Stomach (tissue), 8 donors: ENCODE measurements at regions not wholly inside any gene's neighbourhood (a gene's known extent, or its start where the extent isn't known, plus 50 kb on each side); places are given as distances from the start of the nearest gene placed in this dataset.

Experiments used
- DNase-seq, 2 donors: peaks; one replicate each; pipeline versions ENCODE4 v3.0.0 to v3.0.0-alpha.2; 2013 to 2019
- H3K27ac ChIP-seq, 5 donors: fragments of 200-600 bp in 4 of 5; sonication (generic) in 4 of 5; one replicate each; pipeline ENCODE4 v1.5.1; 2013 to 2019; ENCODE audit warnings: mild to moderate bottlenecking in 1 of 5, moderate library complexity in 1 of 5
- H3K27me3 ChIP-seq, 3 donors: fragments of 200-600 bp; sonication (generic); one replicate each; pipeline ENCODE4 v1.5.1; 2017 to 2019; ENCODE audit warnings: mixed run types in 1 of 3
- H3K36me3 ChIP-seq, 4 donors: fragments of 200-600 bp; sonication (generic); 1 replicate in 3 of 4; 2 replicates in 1 of 4; pipeline ENCODE4 v1.5.1; 2016 to 2019
- H3K4me1 ChIP-seq, 4 donors: fragments of 200-600 bp; sonication (generic); one replicate each; pipeline ENCODE4 v1.5.1; 2016 to 2019
- H3K4me3 ChIP-seq, 4 donors: fragments of 200-600 bp; sonication (generic) in 3 of 4; one replicate each; pipeline ENCODE4 v1.5.1; 2016 to 2019; ENCODE audit warnings: mild to moderate bottlenecking in 1 of 4
- H3K9me3 ChIP-seq, 4 donors: fragments of 200-600 bp; sonication (generic); one replicate each; pipeline ENCODE4 v1.5.1; 2016 to 2019
- EP300 ChIP-seq: sonication (generic); formaldehyde crosslinking; IDR thresholded peaks from one replicate; pipeline ENCODE4 v1.6.1; 2017; ENCODE audit warnings: antibody characterized with exemption
- POLR2A ChIP-seq, 4 donors: fragments of 450-650 bp; IDR thresholded peaks; one replicate each; pipeline ENCODE4 v1.6.1; 2016; ENCODE audit warnings: antibody characterized with exemption in 4 of 4, control low read depth in 2 of 4, mild to moderate bottlenecking in 1 of 4, moderate library complexity in 1 of 4
- POLR2AphosphoS5 ChIP-seq, 3 donors: sonication (generic); formaldehyde crosslinking; IDR thresholded peaks; one replicate each; pipeline ENCODE4 v1.6.1; 2016; ENCODE audit warnings: antibody characterized with exemption in 3 of 3
- WGBS, 5 donors: extraction: QIAGEN DNeasy Blood & Tissue Kit in 3 of 5; methylation state at CpG; one replicate each; pipeline versions ENCODE4 v1.1.5 to v1.1.7; 2013 to 2018; 5-methylcytosine and 5-hydroxymethylcytosine counted together
- intact Hi-C: fragments of 100-400 bp; cut with DNase I; formaldehyde crosslinking; loops from one replicate; pipeline ENCODE4 v1.15.1; 2023; ENCODE audit warnings: low total_unique reads
- TF ChIP-seq, protein P1 (sequence below), 7 experiments: fragments of 450-650 bp in 4 of 7; fragments of 200-600 bp in 3 of 7; sonication (generic) in 3 of 7; IDR thresholded peaks; one replicate each; pipeline ENCODE4 v1.5.1; 2016 to 2019; ENCODE audit warnings: antibody characterized with exemption in 7 of 7, control low read depth in 2 of 7, mild to moderate bottlenecking in 1 of 7
- donor health status: healthy with polysubstance abuse.
- donor health status: Bipolar disorder and iron deficiency.
- donor health status: healthy.

DNA sequence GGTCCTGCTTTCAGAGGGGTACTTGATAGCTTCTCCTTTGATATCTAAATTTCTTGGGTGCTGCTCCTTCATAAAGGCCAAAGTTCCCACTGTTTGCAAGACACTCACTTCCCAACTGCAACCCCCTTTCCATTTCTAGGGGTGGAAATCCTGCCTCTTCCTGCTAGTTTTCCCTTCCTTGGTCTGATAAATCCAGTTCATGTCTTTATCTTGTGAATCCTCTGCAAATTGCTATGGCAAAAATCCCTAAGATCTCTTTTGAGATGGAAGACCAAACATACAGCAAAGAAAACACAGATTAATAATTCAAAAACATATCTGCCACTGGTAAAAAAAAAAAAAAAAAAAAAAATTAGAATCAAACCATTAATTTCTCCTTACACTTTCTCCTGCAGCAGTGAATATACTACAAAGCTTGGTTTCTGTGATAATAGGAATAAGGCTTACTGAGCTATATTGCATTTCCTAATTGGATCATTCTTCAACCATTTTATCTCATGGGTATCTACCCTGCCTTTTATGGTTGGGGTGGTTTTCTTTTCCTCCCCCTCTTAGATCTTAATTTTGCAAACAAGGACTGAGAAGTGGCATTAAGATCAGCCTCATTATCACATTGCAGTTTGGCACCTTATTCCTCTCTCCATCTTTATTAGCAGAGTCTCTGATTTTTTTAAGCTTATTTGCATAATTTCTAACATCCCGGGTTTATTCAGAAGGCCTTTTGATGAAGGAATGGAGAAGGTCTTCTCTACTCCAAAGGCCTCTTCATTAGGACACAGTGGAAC is 439.1 kb downstream of the XYLT1 start:
- Histone ChIP-seq H3K27ac (no peak overlapping the region), H3K4me3 (no peak overlapping the region), H3K27me3 (peaks cover 0 to 3% (median 0%) of the 10 kb centered on the region in 3 donors), H3K9me3 (peaks cover 3 to 24% (median 16%) of the 10 kb centered on the region in 4 donors), H3K4me1 (no peaks in the 10 kb centered on the region), H3K36me3 (no peaks in the 10 kb centered on the region)
- no peak for DNase-seq
- 60 to 86% (median 79%) methylated on average over 1 of the region's 1 CpG for WGBS, 5 donors
- TF ChIP-seq, protein P1, sequence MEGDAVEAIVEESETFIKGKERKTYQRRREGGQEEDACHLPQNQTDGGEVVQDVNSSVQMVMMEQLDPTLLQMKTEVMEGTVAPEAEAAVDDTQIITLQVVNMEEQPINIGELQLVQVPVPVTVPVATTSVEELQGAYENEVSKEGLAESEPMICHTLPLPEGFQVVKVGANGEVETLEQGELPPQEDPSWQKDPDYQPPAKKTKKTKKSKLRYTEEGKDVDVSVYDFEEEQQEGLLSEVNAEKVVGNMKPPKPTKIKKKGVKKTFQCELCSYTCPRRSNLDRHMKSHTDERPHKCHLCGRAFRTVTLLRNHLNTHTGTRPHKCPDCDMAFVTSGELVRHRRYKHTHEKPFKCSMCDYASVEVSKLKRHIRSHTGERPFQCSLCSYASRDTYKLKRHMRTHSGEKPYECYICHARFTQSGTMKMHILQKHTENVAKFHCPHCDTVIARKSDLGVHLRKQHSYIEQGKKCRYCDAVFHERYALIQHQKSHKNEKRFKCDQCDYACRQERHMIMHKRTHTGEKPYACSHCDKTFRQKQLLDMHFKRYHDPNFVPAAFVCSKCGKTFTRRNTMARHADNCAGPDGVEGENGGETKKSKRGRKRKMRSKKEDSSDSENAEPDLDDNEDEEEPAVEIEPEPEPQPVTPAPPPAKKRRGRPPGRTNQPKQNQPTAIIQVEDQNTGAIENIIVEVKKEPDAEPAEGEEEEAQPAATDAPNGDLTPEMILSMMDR (IDR thresholded peaks at IDR 0.05), result no peak
- no peak for TF ChIP-seq EP300
- no peak for TF ChIP-seq POLR2AphosphoS5 (IDR thresholded peaks at IDR 0.05)
- TF ChIP-seq POLR2A (IDR thresholded peaks at IDR 0.05), result no peak
- intact Hi-C loops, result no loop called here

DNA sequence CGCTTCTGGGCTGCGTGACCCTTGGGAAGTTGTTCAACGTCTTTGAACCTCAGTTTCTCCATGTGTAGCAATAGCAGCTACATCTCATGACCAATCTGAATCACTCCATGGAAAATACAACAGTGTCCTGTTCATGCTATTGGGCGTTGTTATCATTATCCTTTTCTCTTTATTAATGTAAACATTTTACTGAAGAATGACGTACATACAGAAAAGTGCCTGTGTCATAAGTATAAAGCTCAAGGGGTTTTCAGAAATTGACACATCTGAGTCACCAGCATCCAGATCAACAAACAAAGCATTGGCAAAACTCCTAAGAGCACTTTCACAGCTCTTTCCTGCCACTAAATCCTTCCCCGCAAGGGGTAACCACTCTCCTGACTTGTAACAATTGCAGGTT is 438.4 kb downstream of the XYLT1 start:
- Histone ChIP-seq H3K36me3 (no peaks in the 10 kb centered on the region), H3K4me1 (no peaks in the 10 kb centered on the region), H3K27ac (no peak overlapping the region), H3K9me3 (peaks cover 3 to 24% (median 16%) of the 10 kb centered on the region in 4 donors), H3K27me3 (peaks cover 0 to 3% (median 0%) of the 10 kb centered on the region in 3 donors), H3K4me3 (no peak overlapping the region)
- TF ChIP-seq POLR2A (IDR thresholded peaks at IDR 0.05), result no peak
- TF ChIP-seq, protein P1 (IDR thresholded peaks at IDR 0.05), result no peak
- no peak for TF ChIP-seq POLR2AphosphoS5 (IDR thresholded peaks at IDR 0.05)
- TF ChIP-seq EP300, result no peak
- DNase-seq, result no peak
- intact Hi-C loops, result no loop called here
- WGBS, 5 donors, result 71 to 78% (median 74%) methylated on average over 6 of the region's 6 CpGs

DNA sequence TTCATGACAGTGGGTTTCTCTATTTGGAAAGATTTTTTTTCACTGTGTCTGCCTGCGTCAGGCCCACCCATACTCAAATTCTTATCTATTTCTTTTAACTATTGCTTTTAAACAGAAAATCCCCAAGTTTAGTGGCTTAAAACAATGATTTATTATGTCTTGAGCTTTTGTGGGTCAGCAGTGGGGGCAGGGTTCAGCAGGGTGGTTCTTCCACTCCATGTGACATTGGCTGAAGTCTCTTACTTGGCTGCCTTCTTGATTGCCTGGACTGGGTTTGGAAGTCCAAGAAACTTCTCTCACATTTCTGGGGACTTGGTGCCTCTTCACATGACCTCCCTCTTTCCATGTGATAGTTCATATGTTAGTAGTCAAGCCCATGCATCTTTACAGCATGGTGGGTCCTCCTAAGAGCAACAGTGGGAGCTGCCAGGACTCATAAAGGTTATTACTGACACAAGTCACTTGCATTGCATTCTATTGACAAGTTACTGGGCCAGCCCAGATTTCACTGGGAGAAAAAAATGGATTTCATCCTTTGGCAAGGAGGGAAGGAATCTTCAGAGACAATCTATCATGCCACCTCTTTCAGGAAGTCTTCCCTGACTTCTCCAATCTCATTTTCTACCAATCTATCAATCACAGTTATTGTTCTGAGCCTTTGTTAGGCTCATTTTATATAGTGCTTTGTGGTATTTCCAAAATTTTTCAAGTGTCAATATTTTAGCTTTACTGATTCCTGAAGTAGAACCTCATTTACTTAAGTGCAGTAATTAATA is 436.1 kb downstream of the XYLT1 start:
- Histone ChIP-seq H3K9me3 (peaks cover 0 to 17% (median 11%) of the 10 kb centered on the region in 4 donors), H3K36me3 (no peaks in the 10 kb centered on the region), H3K4me3 (no peak overlapping the region), H3K27me3 (peaks cover 0 to 4% (median 0%) of the 10 kb centered on the region in 3 donors), H3K27ac (no peak overlapping the region), H3K4me1 (no peaks in the 10 kb centered on the region)
- DNase-seq, result no peak
- intact Hi-C loops, result no loop called here
- TF ChIP-seq POLR2AphosphoS5 (IDR thresholded peaks at IDR 0.05) (no peak), POLR2A (IDR thresholded peaks at IDR 0.05) (no peak), EP300 (no peak)
- TF ChIP-seq, protein P1 (IDR thresholded peaks at IDR 0.05), result no peak
- WGBS, 5 donors, result 60 to 88% (median 76%) methylated on average over 1 of the region's 1 CpG

DNA sequence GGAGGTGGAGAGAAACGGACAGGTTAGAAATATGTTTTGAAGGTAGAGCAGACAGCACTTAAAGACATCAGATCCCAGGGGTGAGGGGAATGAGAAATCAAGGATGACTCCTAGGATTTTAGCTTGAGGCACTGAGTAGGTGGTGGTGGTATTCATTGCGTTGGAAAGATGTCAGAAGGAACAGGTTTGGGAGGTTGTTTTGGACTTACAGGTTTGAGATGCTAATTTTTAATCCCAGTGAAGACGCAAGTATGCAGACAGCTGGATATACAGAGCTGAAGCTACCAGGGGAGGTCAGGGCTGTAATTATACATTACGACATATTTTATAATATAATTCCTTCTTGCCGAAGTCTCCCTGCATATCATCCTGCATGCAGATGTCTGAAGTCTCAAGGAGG is 433.3 kb downstream of the XYLT1 start:
- TF ChIP-seq EP300 (no peak), POLR2AphosphoS5 (IDR thresholded peaks at IDR 0.05) (no peak), POLR2A (IDR thresholded peaks at IDR 0.05) (no peak)
- TF ChIP-seq, protein P1 (IDR thresholded peaks at IDR 0.05), result no peak
- H3K9me3 ChIP-seq, result peaks cover 0 to 10% (median 8%) of the 10 kb centered on the region in 4 donors
- no peaks in the 10 kb centered on the region for H3K4me1 ChIP-seq
- intact Hi-C loops, result no loop called here
- H3K36me3 ChIP-seq, result no peaks in the 10 kb centered on the region
- H3K27me3 ChIP-seq, result peaks cover 0 to 7% (median 0%) of the 10 kb centered on the region in 3 donors
- H3K27ac ChIP-seq, result no peak overlapping the region
- no peak for DNase-seq
- no peak overlapping the region for H3K4me3 ChIP-seq
- 64 to 79% (median 74%) methylated on average over 5 of the region's 5 CpGs for WGBS, 5 donors
